ENCODE measurements at regions not wholly inside any gene's neighbourhood (a gene's known extent, or its start where the extent isn't known, plus 50 kb on each side); places are given as distances from the start of the nearest gene placed in this dataset.
"Not testable (repeated sequence)": the region's sequence is repeated elsewhere in the genome, so short reads cannot be mapped to it uniquely, and the experiment has no call there.

- TF ChIP-seq CTCF (IDR thresholded peaks at IDR 0.05; ENCODE audit: low read depth, low read length) = no peak
- H3K4me3 ChIP-seq (replicated peaks in 1 of 2; ENCODE audit: low read depth in 2 of 2, low read length in 2 of 2) = no peak overlapping the region
- no peak for DNase-seq (ENCODE audit: low read depth in 2 of 2)
These were observed 143.4 kb downstream of the PDCD6IP start for GRCh38 chr3:33941804-33942203.

GRCh38 chr3:33942483-33943150 lies 144.2 kb downstream of the PDCD6IP start:
- H3K4me3 ChIP-seq (replicated peaks in 1 of 2; ENCODE audit: low read depth in 2 of 2, low read length in 2 of 2) = no peak overlapping the region
- DNase-seq (ENCODE audit: low read depth in 2 of 2) = peak in 1 of 2 donors; percentile 38
- TF ChIP-seq CTCF (IDR thresholded peaks at IDR 0.05; ENCODE audit: low read depth, low read length) = no peak

- no peak overlapping the region for H3K4me3 ChIP-seq (replicated peaks in 1 of 2; ENCODE audit: low read depth in 2 of 2, low read length in 2 of 2)
- DNase-seq (ENCODE audit: low read depth in 2 of 2) = no peak
- no peak for TF ChIP-seq CTCF (IDR thresholded peaks at IDR 0.05; ENCODE audit: low read depth, low read length)
These were observed 144.8 kb downstream of the PDCD6IP start for GRCh38 chr3:33943277-33943676.

GRCh38 chr3:33946612-33947011 lies 148.2 kb downstream of the PDCD6IP start:
- not testable (repeated sequence) for DNase-seq (ENCODE audit: low read depth in 2 of 2); H3K4me3 ChIP-seq (replicated peaks in 1 of 2; ENCODE audit: low read depth in 2 of 2, low read length in 2 of 2)

- DNase-seq (ENCODE audit: low read depth in 2 of 2) = no peak
- no peak for TF ChIP-seq CTCF (IDR thresholded peaks at IDR 0.05; ENCODE audit: low read depth, low read length)
- no peak overlapping the region for H3K4me3 ChIP-seq (replicated peaks in 1 of 2; ENCODE audit: low read depth in 2 of 2, low read length in 2 of 2)
These were observed 149.1 kb downstream of the PDCD6IP start for GRCh38 chr3:33947272-33948195.

GRCh38 chr3:33949074-33949473 lies 150.6 kb downstream of the PDCD6IP start:
- H3K4me3 ChIP-seq (replicated peaks in 1 of 2; ENCODE audit: low read depth in 2 of 2, low read length in 2 of 2) = no peak overlapping the region
- no peak for TF ChIP-seq CTCF (IDR thresholded peaks at IDR 0.05; ENCODE audit: low read depth, low read length)
- no peak for DNase-seq (ENCODE audit: low read depth in 2 of 2)

GRCh38 chr3:33954956-33955355 lies 156.5 kb downstream of the PDCD6IP start:
- peak; percentile 23 for DNase-seq (ENCODE audit: low read depth in 2 of 2)
- TF ChIP-seq CTCF (IDR thresholded peaks at IDR 0.05; ENCODE audit: low read depth, low read length) = peak; percentile 36
- no peak overlapping the region for H3K4me3 ChIP-seq (replicated peaks in 1 of 2; ENCODE audit: low read depth in 2 of 2, low read length in 2 of 2)
